Non-pigmented ciliary epithelial cell (primary cell): ENCODE measurements at regions not wholly inside any gene's neighbourhood (a gene's known extent, or its start where the extent isn't known, plus 50 kb on each side); places are given as distances from the start of the nearest gene placed in this dataset.

Experiments
- DNase-seq: peaks from one replicate; pipeline ENCODE4 v3.0.0-alpha.2; 2010; ENCODE audit warnings: low read depth

- DNase-seq: no peak
Observed at GRCh38 chr1:13878021-13878420, 178.0 kb downstream of the PRDM2 start.

- no peak for DNase-seq
Observed at GRCh38 chr1:13878451-13878850, 178.5 kb downstream of the PRDM2 start.

GRCh38 chr1:13881385-13882088, 181.5 kb downstream of the PRDM2 start:
- DNase-seq: no peak

GRCh38 chr1:13888351-13888986, 188.5 kb downstream of the PRDM2 start:
- no peak for DNase-seq

- DNase-seq: no peak
Observed at GRCh38 chr1:13889495-13889894, 189.5 kb downstream of the PRDM2 start.

GRCh38 chr1:13890766-13891165, 190.8 kb downstream of the PRDM2 start:
- DNase-seq: no peak

GRCh38 chr1:13892198-13892597, 192.2 kb downstream of the PRDM2 start:
- DNase-seq: no peak

GRCh38 chr1:13892671-13893325, 192.8 kb downstream of the PRDM2 start:
- no peak for DNase-seq

- no peak for DNase-seq
Observed at GRCh38 chr1:13893409-13893821, 193.4 kb downstream of the PRDM2 start.

- DNase-seq: no peak
Observed at GRCh38 chr1:13896932-13897331, 196.9 kb downstream of the PRDM2 start.

- DNase-seq: no peak
Observed at GRCh38 chr1:13898406-13898805, 198.4 kb downstream of the PRDM2 start.

GRCh38 chr1:13899856-13900255, 199.9 kb downstream of the PRDM2 start:
- DNase-seq: no peak

GRCh38 chr1:13900583-13900982, 200.6 kb downstream of the PRDM2 start:
- no peak for DNase-seq

GRCh38 chr1:13901039-13901438, 201.1 kb downstream of the PRDM2 start:
- no peak for DNase-seq

- DNase-seq: no peak
Observed at GRCh38 chr1:13901597-13901996, 201.6 kb downstream of the PRDM2 start.

- DNase-seq: no peak
Observed at GRCh38 chr1:13908128-13908527, 208.1 kb downstream of the PRDM2 start.

GRCh38 chr1:13911697-13912619, 212.0 kb downstream of the PRDM2 start:
- DNase-seq: no peak

- no peak for DNase-seq
Observed at GRCh38 chr1:13913396-13913795, 213.4 kb downstream of the PRDM2 start.

- DNase-seq: no peak
Observed at GRCh38 chr1:13916530-13916929, 216.5 kb downstream of the PRDM2 start.

GRCh38 chr1:13917607-13918006, 217.6 kb downstream of the PRDM2 start:
- DNase-seq: no peak

GRCh38 chr1:13918862-13919261, 218.9 kb downstream of the PRDM2 start:
- no peak for DNase-seq

- no peak for DNase-seq
Observed at GRCh38 chr1:13921190-13921589, 221.2 kb downstream of the PRDM2 start.
